ENCODE measurements at regions not wholly inside any gene's neighbourhood (a gene's known extent, or its start where the extent isn't known, plus 50 kb on each side); places are given as distances from the start of the nearest gene placed in this dataset.

DNA sequence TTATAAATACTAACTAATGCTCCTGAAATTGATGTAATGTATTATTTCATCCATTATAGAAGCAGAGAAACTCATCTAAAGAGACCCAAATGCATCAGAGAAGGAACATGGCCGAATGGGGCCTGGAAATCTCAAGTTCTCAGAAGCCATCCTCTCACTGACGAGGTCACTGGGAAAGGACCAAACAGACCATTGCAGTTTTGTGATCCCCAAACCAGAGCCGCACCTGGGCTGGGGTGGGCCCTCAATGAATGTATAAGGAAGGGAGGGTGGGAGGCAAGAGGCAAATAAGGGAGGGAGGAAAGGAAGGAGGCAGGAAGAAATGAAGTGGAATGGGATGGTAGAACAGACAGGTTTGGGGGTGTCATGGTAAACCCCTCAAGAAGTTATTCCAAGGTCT lies 245.3 kb upstream of the ID2 start:
- DNase-seq (ENCODE audit: low read depth in 1 of 2, low spot score in 1 of 2): no peak
- H3K36me3 ChIP-seq: no peaks in the 10 kb centered on the region
- no peaks in the 10 kb centered on the region for H3K4me1 ChIP-seq (ENCODE audit: low read depth)
- H3K4me3 ChIP-seq: no peak overlapping the region
- H3K9me3 ChIP-seq (ENCODE audit: low read depth): no peaks in the 10 kb centered on the region
- no peak overlapping the region for H3K27ac ChIP-seq
- no peaks in the 10 kb centered on the region for H3K27me3 ChIP-seq
- TF ChIP-seq CTCF (IDR thresholded peaks at IDR 0.05; ENCODE audit: low read depth, low read length): no peak

- no peaks in the 10 kb centered on the region for H3K4me1 ChIP-seq (ENCODE audit: low read depth)
- H3K9me3 ChIP-seq (ENCODE audit: low read depth): no peaks in the 10 kb centered on the region
- no peaks in the 10 kb centered on the region for H3K36me3 ChIP-seq
- DNase-seq (ENCODE audit: low read depth in 1 of 2, low spot score in 1 of 2): no peak
- no peak overlapping the region for H3K4me3 ChIP-seq
- TF ChIP-seq CTCF (IDR thresholded peaks at IDR 0.05; ENCODE audit: low read depth, low read length): no peak
- no peaks in the 10 kb centered on the region for H3K27me3 ChIP-seq
- no peak overlapping the region for H3K27ac ChIP-seq
These were observed 244.5 kb upstream of the ID2 start for GRCh38 chr2:8437228-8437948.

GRCh38 chr2:8437949-8438400 lies 243.9 kb upstream of the ID2 start:
- no peak for DNase-seq (ENCODE audit: low read depth in 1 of 2, low spot score in 1 of 2)
- no peak for TF ChIP-seq CTCF (IDR thresholded peaks at IDR 0.05; ENCODE audit: low read depth, low read length)
- H3K36me3 ChIP-seq: no peaks in the 10 kb centered on the region
- no peak overlapping the region for H3K27ac ChIP-seq
- no peak overlapping the region for H3K4me3 ChIP-seq
- no peaks in the 10 kb centered on the region for H3K27me3 ChIP-seq
- no peaks in the 10 kb centered on the region for H3K4me1 ChIP-seq (ENCODE audit: low read depth)
- no peaks in the 10 kb centered on the region for H3K9me3 ChIP-seq (ENCODE audit: low read depth)

DNA sequence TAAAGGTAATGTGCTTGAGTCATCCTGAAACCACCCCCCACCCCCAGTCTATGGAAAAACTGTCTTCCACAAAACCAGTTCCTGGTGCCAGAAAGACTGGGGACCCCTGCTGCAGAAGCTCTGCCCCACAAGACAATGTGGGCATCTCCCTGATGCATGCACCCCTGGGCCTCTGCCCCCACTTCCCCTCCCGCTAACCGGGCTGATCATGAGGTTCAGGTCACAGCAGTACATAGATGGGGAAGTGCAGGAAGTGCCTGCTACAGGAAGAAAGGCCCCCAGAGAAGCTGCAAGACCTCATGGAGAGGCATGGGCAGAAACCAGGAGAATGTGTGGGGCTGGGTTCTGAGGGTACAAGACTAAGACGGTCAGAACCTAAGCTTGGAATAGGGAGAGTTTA lies 243.4 kb upstream of the ID2 start:
- no peak for TF ChIP-seq CTCF (IDR thresholded peaks at IDR 0.05; ENCODE audit: low read depth, low read length)
- Histone ChIP-seq H3K4me3 (no peak overlapping the region), H3K36me3 (no peaks in the 10 kb centered on the region), H3K27me3 (no peaks in the 10 kb centered on the region), H3K27ac (no peak overlapping the region), H3K4me1 (ENCODE audit: low read depth) (no peaks in the 10 kb centered on the region), H3K9me3 (ENCODE audit: low read depth) (no peaks in the 10 kb centered on the region)
- DNase-seq (ENCODE audit: low read depth in 1 of 2, low spot score in 1 of 2): no peak

- no peak for DNase-seq (ENCODE audit: low read depth in 1 of 2, low spot score in 1 of 2)
- H3K4me1 ChIP-seq (ENCODE audit: low read depth): no peaks in the 10 kb centered on the region
- no peak for TF ChIP-seq CTCF (IDR thresholded peaks at IDR 0.05; ENCODE audit: low read depth, low read length)
- no peaks in the 10 kb centered on the region for H3K27me3 ChIP-seq
- H3K36me3 ChIP-seq: no peaks in the 10 kb centered on the region
- H3K4me3 ChIP-seq: no peak overlapping the region
- H3K27ac ChIP-seq: no peak overlapping the region
- H3K9me3 ChIP-seq (ENCODE audit: low read depth): no peaks in the 10 kb centered on the region
These were observed 242.9 kb upstream of the ID2 start for GRCh38 chr2:8438996-8439395.
